ENCODE measurements at regions not wholly inside any gene's neighbourhood (a gene's known extent, or its start where the extent isn't known, plus 50 kb on each side); places are given as distances from the start of the nearest gene placed in this dataset.

DNA sequence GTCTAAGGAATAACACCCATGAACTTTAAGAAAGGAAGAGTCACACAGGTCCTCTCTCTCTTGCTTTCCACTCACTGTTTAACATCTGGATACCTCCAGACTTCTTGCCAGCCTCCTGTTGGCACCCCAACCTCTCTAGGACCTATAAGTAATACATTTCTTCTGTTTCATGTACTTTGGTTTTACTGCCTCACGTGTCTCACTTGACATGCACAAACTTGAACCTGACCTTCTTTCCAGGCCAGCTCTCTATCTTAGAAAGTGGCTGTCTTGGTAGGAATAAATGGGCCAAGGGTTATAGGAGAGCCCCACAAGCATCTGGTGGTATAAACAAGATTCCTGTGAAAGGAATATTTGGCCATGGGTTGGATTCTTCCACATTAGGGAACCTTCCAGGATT lies 614.8 kb upstream of the AGA start:
- Histone ChIP-seq H2AFZ (ENCODE audit: low read length) (no peak overlapping the region), H3K4me2 (ENCODE audit: low read depth, low read length) (no peak overlapping the region), H3K9me2 (replicated peaks; ENCODE audit: insufficient read depth, low read length) (no peaks in the 10 kb centered on the region), H3K79me2 (ENCODE audit: low read length) (no peaks in the 10 kb centered on the region), H3K27me3 (replicated peaks; ENCODE audit: insufficient read depth, low read length) (no peaks in the 10 kb centered on the region), H3K4me1 (ENCODE audit: low read length) (no peaks in the 10 kb centered on the region), H3K4me3 (ENCODE audit: low read length) (no peak overlapping the region), H3K9ac (ENCODE audit: low read length) (no peak overlapping the region), H4K20me1 (ENCODE audit: insufficient read depth, low read length) (no peaks in the 10 kb centered on the region), H3K9me3 (replicated peaks; ENCODE audit: insufficient read depth, low read length) (no peaks in the 10 kb centered on the region), H3F3A (ENCODE audit: insufficient read depth, low read length) (no peaks in the 10 kb centered on the region), H3K36me3 (replicated peaks; ENCODE audit: insufficient read depth, low read length) (no peaks in the 10 kb centered on the region), H3K27ac (ENCODE audit: low read length) (no peak overlapping the region)
- no peak for DNase-seq
- TF ChIP-seq EZH2phosphoT487 (IDR thresholded peaks at IDR 0.05; ENCODE audit: low read length) (no peak), EZH2 (optimal IDR thresholded peaks at IDR 0.05; ENCODE audit: low read depth, low read length) (no peak)
- TF ChIP-seq, protein P1, sequence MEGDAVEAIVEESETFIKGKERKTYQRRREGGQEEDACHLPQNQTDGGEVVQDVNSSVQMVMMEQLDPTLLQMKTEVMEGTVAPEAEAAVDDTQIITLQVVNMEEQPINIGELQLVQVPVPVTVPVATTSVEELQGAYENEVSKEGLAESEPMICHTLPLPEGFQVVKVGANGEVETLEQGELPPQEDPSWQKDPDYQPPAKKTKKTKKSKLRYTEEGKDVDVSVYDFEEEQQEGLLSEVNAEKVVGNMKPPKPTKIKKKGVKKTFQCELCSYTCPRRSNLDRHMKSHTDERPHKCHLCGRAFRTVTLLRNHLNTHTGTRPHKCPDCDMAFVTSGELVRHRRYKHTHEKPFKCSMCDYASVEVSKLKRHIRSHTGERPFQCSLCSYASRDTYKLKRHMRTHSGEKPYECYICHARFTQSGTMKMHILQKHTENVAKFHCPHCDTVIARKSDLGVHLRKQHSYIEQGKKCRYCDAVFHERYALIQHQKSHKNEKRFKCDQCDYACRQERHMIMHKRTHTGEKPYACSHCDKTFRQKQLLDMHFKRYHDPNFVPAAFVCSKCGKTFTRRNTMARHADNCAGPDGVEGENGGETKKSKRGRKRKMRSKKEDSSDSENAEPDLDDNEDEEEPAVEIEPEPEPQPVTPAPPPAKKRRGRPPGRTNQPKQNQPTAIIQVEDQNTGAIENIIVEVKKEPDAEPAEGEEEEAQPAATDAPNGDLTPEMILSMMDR (IDR thresholded peaks at IDR 0.05; ENCODE audit: low read length): no peak

DNA sequence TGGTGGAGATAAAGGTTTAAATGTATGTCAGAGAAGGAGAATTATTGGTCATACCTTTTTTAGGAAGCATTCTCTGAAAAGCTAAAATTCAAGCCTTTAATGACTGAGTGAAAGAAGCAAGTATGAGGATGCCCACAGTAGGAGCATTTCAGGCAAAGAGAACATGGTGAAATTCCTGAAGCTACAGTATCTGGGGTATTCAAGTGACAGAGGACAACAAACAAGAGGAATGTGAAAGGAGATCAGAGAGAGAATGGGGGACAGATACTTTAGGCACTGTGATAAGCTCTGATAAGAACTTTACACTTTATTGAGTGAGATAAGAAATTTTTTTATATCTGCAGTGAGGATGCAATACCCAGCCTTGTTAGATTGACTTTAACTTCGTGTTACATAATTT lies 621.3 kb upstream of the AGA start:
- H3K36me3 ChIP-seq (replicated peaks; ENCODE audit: insufficient read depth, low read length): no peaks in the 10 kb centered on the region
- H3K4me2 ChIP-seq (ENCODE audit: low read depth, low read length): no peak overlapping the region
- no peaks in the 10 kb centered on the region for H4K20me1 ChIP-seq (ENCODE audit: insufficient read depth, low read length)
- H3K9me2 ChIP-seq (replicated peaks; ENCODE audit: insufficient read depth, low read length): no peaks in the 10 kb centered on the region
- H3K9me3 ChIP-seq (replicated peaks; ENCODE audit: insufficient read depth, low read length): no peaks in the 10 kb centered on the region
- no peaks in the 10 kb centered on the region for H3F3A ChIP-seq (ENCODE audit: insufficient read depth, low read length)
- no peak overlapping the region for H3K27ac ChIP-seq (ENCODE audit: low read length)
- H2AFZ ChIP-seq (ENCODE audit: low read length): no peak overlapping the region
- TF ChIP-seq, protein P1 (IDR thresholded peaks at IDR 0.05; ENCODE audit: low read length): no peak
- TF ChIP-seq EZH2 (optimal IDR thresholded peaks at IDR 0.05; ENCODE audit: low read depth, low read length): no peak
- TF ChIP-seq EZH2phosphoT487 (IDR thresholded peaks at IDR 0.05; ENCODE audit: low read length): no peak
- no peaks in the 10 kb centered on the region for H3K4me1 ChIP-seq (ENCODE audit: low read length)
- no peaks in the 10 kb centered on the region for H3K79me2 ChIP-seq (ENCODE audit: low read length)
- H3K4me3 ChIP-seq (ENCODE audit: low read length): no peak overlapping the region
- no peak for DNase-seq
- H3K9ac ChIP-seq (ENCODE audit: low read length): no peak overlapping the region
- H3K27me3 ChIP-seq (replicated peaks; ENCODE audit: insufficient read depth, low read length): no peaks in the 10 kb centered on the region

DNA sequence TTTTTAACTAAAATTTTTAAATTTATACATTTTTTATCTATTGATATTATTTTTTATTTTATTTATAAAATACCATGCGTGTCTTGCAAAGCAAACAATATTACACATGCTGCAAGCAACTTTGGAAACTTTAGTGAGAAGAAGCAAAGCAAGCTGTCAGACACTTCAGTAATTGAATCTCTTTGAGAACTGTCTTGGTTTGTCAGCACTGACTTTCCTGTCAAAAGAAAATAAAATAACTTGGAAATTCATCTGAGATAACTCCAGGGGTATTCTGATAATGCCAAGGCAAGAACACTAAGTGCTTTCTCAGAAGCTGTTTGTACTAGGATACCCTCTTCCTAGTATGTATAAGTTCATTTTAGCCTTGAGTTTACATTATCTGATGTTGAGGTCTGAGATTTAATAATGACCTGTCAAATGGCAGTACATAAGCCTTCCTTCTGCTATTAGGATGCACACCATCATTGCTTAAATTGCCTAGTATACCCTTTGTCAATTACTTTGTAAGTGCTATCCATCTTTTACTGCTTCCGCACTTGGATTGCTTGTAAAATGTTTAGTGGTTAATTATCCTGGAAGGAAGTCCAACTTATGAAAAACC lies 624.2 kb upstream of the AGA start:
- H3K4me1 ChIP-seq (ENCODE audit: low read length): peaks cover 11% of the 10 kb centered on the region; the same call in 1 of the 2 replicates
- H3K9ac ChIP-seq (ENCODE audit: low read length): no peak overlapping the region

More for the DNA sequence above, 624.2 kb upstream of the AGA start:
- H3K9me2 ChIP-seq (replicated peaks; ENCODE audit: insufficient read depth, low read length): no peaks in the 10 kb centered on the region
- no peaks in the 10 kb centered on the region for H3K36me3 ChIP-seq (replicated peaks; ENCODE audit: insufficient read depth, low read length)
- DNase-seq: no peak
- no peaks in the 10 kb centered on the region for H3K79me2 ChIP-seq (ENCODE audit: low read length)
- TF ChIP-seq EZH2phosphoT487 (IDR thresholded peaks at IDR 0.05; ENCODE audit: low read length) (no peak), EZH2 (optimal IDR thresholded peaks at IDR 0.05; ENCODE audit: low read depth, low read length) (no peak)
- TF ChIP-seq, protein P1 (IDR thresholded peaks at IDR 0.05; ENCODE audit: low read length): no peak
- H3K4me3 ChIP-seq (ENCODE audit: low read length): no peak overlapping the region
- H2AFZ ChIP-seq (ENCODE audit: low read length): no peak overlapping the region
- H3F3A ChIP-seq (ENCODE audit: insufficient read depth, low read length): no peaks in the 10 kb centered on the region
- H3K27me3 ChIP-seq (replicated peaks; ENCODE audit: insufficient read depth, low read length): no peaks in the 10 kb centered on the region
- H3K27ac ChIP-seq (ENCODE audit: low read length): no peak overlapping the region
- no peak overlapping the region for H3K4me2 ChIP-seq (ENCODE audit: low read depth, low read length)
- no peaks in the 10 kb centered on the region for H3K9me3 ChIP-seq (replicated peaks; ENCODE audit: insufficient read depth, low read length)
- H4K20me1 ChIP-seq (ENCODE audit: insufficient read depth, low read length): no peaks in the 10 kb centered on the region

Measured in MM.1S (cell line).